HepG2 (cell line): ENCODE measurements at regions not wholly inside any gene's neighbourhood (a gene's known extent, or its start where the extent isn't known, plus 50 kb on each side); places are given as distances from the start of the nearest gene placed in this dataset.

ENCODE experiments used
- ATF1 ChIP-seq: IDR thresholded peaks from 2 replicates; pipeline ENCODE4 v1.6.1; 2016; ENCODE audit warnings: mild to moderate bottlenecking, control low read depth
- BCLAF1 ChIP-seq: fragments of 450-650 bp; IDR thresholded peaks from 2 replicates; pipeline ENCODE4 v1.6.1; 2017; ENCODE audit warnings: mild to moderate bottlenecking
- CBX2 ChIP-seq, 2 experiments: fragments of 200-600 bp in 1 of 2; sonication (generic); formaldehyde crosslinking in 1 of 2; IDR thresholded peaks; 2 replicates each; pipeline versions ENCODE4 v1.7.0 to v1.8.1; 2018 to 2022; ENCODE audit warnings: low read depth in 2 of 2, low read length in 1 of 2, mild to moderate bottlenecking in 1 of 2, missing genetic modification reagents in 1 of 2
- EP300 ChIP-seq, 3 experiments: sonication (generic) in 1 of 3; formaldehyde crosslinking in 1 of 3; IDR thresholded peaks; 2 replicates each; pipeline versions ENCODE4 v1.5.1 to v1.6.1; 2011 to 2020; ENCODE audit warnings: low read depth in 2 of 3, low read length in 2 of 3, borderline replicate concordance in 1 of 3, improper control_type of control experiment in 1 of 3, mild to moderate bottlenecking in 1 of 3, missing genetic modification reagents in 1 of 3, moderate library complexity in 1 of 3
- FOXO4 ChIP-seq: sonication (generic); formaldehyde crosslinking; conservative IDR thresholded peaks from 2 replicates; pipeline ENCODE4 v1.8.1; 2023; ENCODE audit warnings: missing genetic modification reagents
- HNF4A ChIP-seq: sonication (generic); formaldehyde crosslinking; IDR thresholded peaks from 2 replicates; pipeline ENCODE4 v1.4.0; 2020; ENCODE audit warnings: missing genetic modification reagents
- IKZF1 ChIP-seq: fragments of 450-650 bp; IDR thresholded peaks from 2 replicates; pipeline ENCODE4 v1.7.1; 2016
- PRDM10 ChIP-seq: sonication (generic); formaldehyde crosslinking; IDR thresholded peaks from 2 replicates; pipeline ENCODE4 v1.4.0; 2020; ENCODE audit warnings: low read depth, missing genetic modification reagents
- RAD21 ChIP-seq: fragments of 450-650 bp; formaldehyde crosslinking; IDR thresholded peaks from 2 replicates; pipeline ENCODE4 v1.5.0; 2020; ENCODE audit warnings: mild to moderate bottlenecking
- SMARCE1 ChIP-seq: fragments of 450-650 bp; IDR thresholded peaks from 2 replicates; pipeline ENCODE4 v1.6.1; 2017; ENCODE audit warnings: borderline replicate concordance
- THRA ChIP-seq: sonication (generic); formaldehyde crosslinking; IDR thresholded peaks from 2 replicates; pipeline ENCODE4 v1.4.0; 2020; ENCODE audit warnings: missing genetic modification reagents, borderline replicate concordance
- ZBTB7A ChIP-seq: sonication (generic); formaldehyde crosslinking; IDR thresholded peaks from 2 replicates; pipeline ENCODE4 v1.8.0; 2022; ENCODE audit warnings: mild to moderate bottlenecking, missing genetic modification reagents
- ZNF639 ChIP-seq: conservative IDR thresholded peaks from 2 replicates; pipeline ENCODE4 v1.6.1; 2018; ENCODE audit warnings: missing genetic modification reagents

- TF ChIP-seq RAD21 (CRISPR knock-in tag), result no peak
- TF ChIP-seq HNF4A (CRISPR knock-in tag), result no peak
- no peak for TF ChIP-seq ZNF639
- no peak for TF ChIP-seq EP300 (IDR thresholded peaks at IDR 0.05; ENCODE audit: low read depth in 2 of 2, low read length in 2 of 2)
- TF ChIP-seq EP300 (CRISPR knock-in tag; IDR thresholded peaks at IDR 0.05; ENCODE audit: borderline replicate concordance), result no peak
- TF ChIP-seq ATF1 (CRISPR knock-in tag), result no peak
- no peak for TF ChIP-seq THRA (CRISPR knock-in tag)
- TF ChIP-seq ZBTB7A (CRISPR knock-in tag), result no peak
- TF ChIP-seq FOXO4 (CRISPR knock-in tag), result no peak
- no peak for TF ChIP-seq IKZF1
- no peak for TF ChIP-seq BCLAF1
- no peak for TF ChIP-seq PRDM10 (CRISPR knock-in tag)
- TF ChIP-seq CBX2 (IDR thresholded peaks at IDR 0.05; ENCODE audit: low read depth, low read length), result no peak
- no peak for TF ChIP-seq CBX2 (CRISPR knock-in tag; IDR thresholded peaks at IDR 0.05; ENCODE audit: low read depth)
- no peak for TF ChIP-seq SMARCE1
These were observed 559.8 kb downstream of the NPHP4 start for GRCh38 chr1:5432436-5432835.
